ENCODE measurements at regions not wholly inside any gene's neighbourhood (a gene's known extent, or its start where the extent isn't known, plus 50 kb on each side); places are given as distances from the start of the nearest gene placed in this dataset.
"Not testable (repeated sequence)": the region's sequence is repeated elsewhere in the genome, so short reads cannot be mapped to it uniquely, and the experiment has no call there.

DNA sequence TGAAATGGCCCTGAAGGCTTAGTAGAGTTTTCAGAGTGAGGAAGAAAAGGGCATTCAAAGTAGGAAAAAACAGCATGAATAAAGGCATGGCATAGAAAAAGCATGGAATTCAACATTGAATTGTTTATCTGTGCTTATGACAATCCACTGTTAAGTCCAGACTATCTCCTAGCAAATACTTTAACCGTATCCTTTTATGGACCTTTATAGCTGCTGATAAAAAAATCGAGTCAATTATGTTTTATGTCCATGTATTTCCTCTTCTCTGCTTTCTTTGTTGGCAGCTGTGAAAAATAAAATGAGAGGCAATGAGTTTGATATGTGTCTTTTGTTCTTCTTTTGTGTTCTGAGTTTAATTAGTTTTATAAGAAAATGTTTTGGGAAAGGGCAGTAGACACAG is 70.4 kb downstream of the TDRD15 start:
- H3K4me3 ChIP-seq (ENCODE audit: low read length in 2 of 2): no peak overlapping the region
- H3K4me1 ChIP-seq (ENCODE audit: control insufficient read depth in 2 of 2, insufficient read depth in 2 of 2, low read length in 2 of 2): peaks cover 0 to 5% of the 10 kb centered on the region in 2 donors
- no peaks in the 10 kb centered on the region for H3K27me3 ChIP-seq (ENCODE audit: control insufficient read depth in 2 of 2, insufficient read depth in 2 of 2, low read length in 2 of 2)
- no peak overlapping the region for H3K9ac ChIP-seq (ENCODE audit: low read depth in 1 of 2, low read length in 2 of 2)
- H3K9me3 ChIP-seq (ENCODE audit: control insufficient read depth in 2 of 2, low read length in 2 of 2): no peaks in the 10 kb centered on the region
- no peak overlapping the region for H3K27ac ChIP-seq (ENCODE audit: low read depth in 2 of 2, low read length in 2 of 2)
- no peaks in the 10 kb centered on the region for H3K36me3 ChIP-seq (ENCODE audit: control insufficient read depth in 2 of 2, insufficient read depth in 2 of 2, low read length in 2 of 2)

DNA sequence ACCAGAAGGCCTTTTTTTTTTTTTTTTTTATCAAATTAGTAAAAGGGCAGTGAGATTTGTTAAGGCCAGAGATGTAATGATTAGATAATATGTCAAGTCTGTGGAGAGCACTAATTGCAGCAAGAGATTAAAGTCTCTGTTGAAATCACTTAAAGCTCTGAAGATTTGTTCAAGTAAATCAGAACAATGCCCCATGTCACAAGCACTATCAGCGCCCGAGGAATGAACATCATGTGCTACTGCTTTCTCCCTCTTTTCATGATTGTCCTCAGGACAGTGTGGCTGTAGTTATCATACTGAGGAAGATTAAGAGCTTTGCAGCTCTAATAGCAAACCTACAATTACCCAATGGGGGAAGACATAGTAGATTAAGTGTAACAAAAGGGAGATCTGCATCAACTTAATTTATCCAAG is 71.1 kb downstream of the TDRD15 start:
- Histone ChIP-seq H3K4me3 (ENCODE audit: low read length in 2 of 2) (no peak overlapping the region), H3K9me3 (ENCODE audit: control insufficient read depth in 2 of 2, low read length in 2 of 2) (no peaks in the 10 kb centered on the region), H3K4me1 (ENCODE audit: control insufficient read depth in 2 of 2, insufficient read depth in 2 of 2, low read length in 2 of 2) (peaks cover 0 to 5% of the 10 kb centered on the region in 2 donors), H3K36me3 (ENCODE audit: control insufficient read depth in 2 of 2, insufficient read depth in 2 of 2, low read length in 2 of 2) (no peaks in the 10 kb centered on the region), H3K27ac (ENCODE audit: low read depth in 2 of 2, low read length in 2 of 2) (no peak overlapping the region), H3K9ac (ENCODE audit: low read depth in 1 of 2, low read length in 2 of 2) (no peak overlapping the region), H3K27me3 (ENCODE audit: control insufficient read depth in 2 of 2, insufficient read depth in 2 of 2, low read length in 2 of 2) (no peaks in the 10 kb centered on the region)

DNA sequence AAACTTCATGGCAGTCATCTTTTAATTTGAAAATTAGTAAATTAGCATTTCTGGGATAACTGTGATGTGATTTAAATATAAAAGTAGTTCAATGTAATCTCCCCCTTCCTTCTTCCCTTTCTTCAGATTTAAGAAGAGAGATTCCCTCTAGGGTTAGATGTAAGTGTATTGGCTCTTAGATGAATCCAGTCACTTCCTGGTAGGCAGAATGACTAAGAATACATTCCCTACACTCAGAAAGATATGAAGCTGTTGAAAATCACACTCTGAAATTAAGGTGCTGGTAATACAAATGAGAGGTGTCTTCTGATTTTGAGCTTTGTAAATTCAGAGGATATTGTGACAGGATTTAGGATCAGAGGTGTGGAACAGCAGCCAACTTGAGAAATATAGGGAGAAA is 71.6 kb downstream of the TDRD15 start:
- Histone ChIP-seq H3K9ac (ENCODE audit: low read depth in 1 of 2, low read length in 2 of 2) (no peak overlapping the region), H3K4me1 (ENCODE audit: control insufficient read depth in 2 of 2, insufficient read depth in 2 of 2, low read length in 2 of 2) (peaks cover 0 to 5% of the 10 kb centered on the region in 2 donors), H3K36me3 (ENCODE audit: control insufficient read depth in 2 of 2, insufficient read depth in 2 of 2, low read length in 2 of 2) (no peaks in the 10 kb centered on the region), H3K27ac (ENCODE audit: low read depth in 2 of 2, low read length in 2 of 2) (no peak overlapping the region), H3K27me3 (ENCODE audit: control insufficient read depth in 2 of 2, insufficient read depth in 2 of 2, low read length in 2 of 2) (no peaks in the 10 kb centered on the region), H3K4me3 (ENCODE audit: low read length in 2 of 2) (no peak overlapping the region), H3K9me3 (ENCODE audit: control insufficient read depth in 2 of 2, low read length in 2 of 2) (no peaks in the 10 kb centered on the region)

DNA sequence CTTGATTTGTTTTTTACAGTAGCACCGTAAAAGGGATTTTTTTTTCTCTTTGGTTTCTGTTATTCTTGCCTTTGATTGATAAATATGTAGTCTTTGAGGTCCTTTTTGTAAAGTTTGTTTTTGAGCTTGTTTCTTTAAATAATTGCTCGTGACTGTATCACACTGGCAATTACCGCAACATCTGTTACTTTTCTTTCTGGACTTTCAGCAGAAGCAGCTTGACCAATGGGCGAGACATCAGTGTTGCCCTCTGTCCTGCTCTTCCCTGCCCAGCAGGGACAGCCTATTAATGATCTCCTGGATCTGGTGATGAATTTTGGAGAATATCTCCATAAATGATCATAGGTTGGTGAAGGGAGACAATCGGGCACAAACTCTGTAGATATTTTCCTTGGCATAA is 74.9 kb downstream of the TDRD15 start:
- Histone ChIP-seq H3K4me1 (ENCODE audit: control insufficient read depth in 2 of 2, insufficient read depth in 2 of 2, low read length in 2 of 2) (peaks cover 0 to 2% of the 10 kb centered on the region in 2 donors), H3K9ac (ENCODE audit: low read depth in 1 of 2, low read length in 2 of 2) (no peak overlapping the region), H3K9me3 (ENCODE audit: control insufficient read depth in 2 of 2, low read length in 2 of 2) (no peaks in the 10 kb centered on the region), H3K27ac (ENCODE audit: low read depth in 2 of 2, low read length in 2 of 2) (no peak overlapping the region), H3K36me3 (ENCODE audit: control insufficient read depth in 2 of 2, insufficient read depth in 2 of 2, low read length in 2 of 2) (no peaks in the 10 kb centered on the region), H3K4me3 (ENCODE audit: low read length in 2 of 2) (no peak overlapping the region), H3K27me3 (ENCODE audit: control insufficient read depth in 2 of 2, insufficient read depth in 2 of 2, low read length in 2 of 2) (no peaks in the 10 kb centered on the region)

DNA sequence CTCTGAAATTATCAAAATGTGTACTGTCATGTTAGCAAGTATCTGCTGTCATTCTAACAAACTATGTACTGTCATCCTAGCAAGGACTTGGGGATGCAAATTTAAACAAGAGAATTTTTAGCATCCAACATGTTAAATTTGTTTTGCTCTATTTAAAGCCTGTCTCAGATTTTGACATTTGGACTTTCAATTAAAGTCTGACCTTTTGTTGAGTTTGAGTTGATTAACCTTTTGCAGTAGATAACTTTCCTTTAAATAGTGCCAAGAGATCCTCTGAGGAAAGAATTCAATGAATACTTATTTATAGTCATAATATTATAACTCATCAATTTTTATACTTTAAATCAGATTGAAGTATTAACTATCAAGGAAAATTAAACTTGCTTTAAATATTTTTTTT is 80.2 kb downstream of the TDRD15 start:
- Histone ChIP-seq H3K27ac (ENCODE audit: low read depth in 2 of 2, low read length in 2 of 2) (no peak overlapping the region), H3K27me3 (ENCODE audit: control insufficient read depth in 2 of 2, insufficient read depth in 2 of 2, low read length in 2 of 2) (no peaks in the 10 kb centered on the region), H3K4me3 (ENCODE audit: low read length in 2 of 2) (no peak overlapping the region), H3K9me3 (ENCODE audit: control insufficient read depth in 2 of 2, low read length in 2 of 2) (no peaks in the 10 kb centered on the region), H3K36me3 (ENCODE audit: control insufficient read depth in 2 of 2, insufficient read depth in 2 of 2, low read length in 2 of 2) (no peaks in the 10 kb centered on the region), H3K9ac (ENCODE audit: low read depth in 1 of 2, low read length in 2 of 2) (no peak overlapping the region), H3K4me1 (ENCODE audit: control insufficient read depth in 2 of 2, insufficient read depth in 2 of 2, low read length in 2 of 2) (no peaks in the 10 kb centered on the region)

DNA sequence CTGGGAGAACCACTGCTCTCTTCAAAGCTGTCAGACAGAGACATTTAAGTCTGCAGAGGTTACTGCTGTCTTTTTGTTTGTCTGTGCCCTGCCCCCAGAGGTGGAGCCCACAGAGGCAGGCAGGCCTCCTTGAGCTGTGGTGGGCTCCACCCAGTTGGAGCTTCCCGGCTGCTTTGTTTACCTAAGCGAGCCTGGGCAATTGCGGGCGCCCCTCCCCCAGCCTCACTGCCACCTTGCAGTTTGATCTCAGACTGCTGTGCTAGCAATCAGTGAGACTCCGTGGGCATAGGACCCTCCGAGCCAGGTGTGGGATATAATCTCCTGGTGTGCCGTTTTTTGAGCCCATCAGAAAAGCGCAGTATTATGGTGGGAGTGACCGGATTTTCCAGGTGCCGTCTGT is 90.3 kb downstream of the TDRD15 start:
- H3K9ac ChIP-seq (ENCODE audit: low read depth in 1 of 2, low read length in 2 of 2); H3K4me3 ChIP-seq (ENCODE audit: low read length in 2 of 2); H3K9me3 ChIP-seq (ENCODE audit: control insufficient read depth in 2 of 2, low read length in 2 of 2); H3K27ac ChIP-seq (ENCODE audit: low read depth in 2 of 2, low read length in 2 of 2); H3K4me1 ChIP-seq (ENCODE audit: control insufficient read depth in 2 of 2, insufficient read depth in 2 of 2, low read length in 2 of 2); H3K27me3 ChIP-seq (ENCODE audit: control insufficient read depth in 2 of 2, insufficient read depth in 2 of 2, low read length in 2 of 2); H3K36me3 ChIP-seq (ENCODE audit: control insufficient read depth in 2 of 2, insufficient read depth in 2 of 2, low read length in 2 of 2): not testable (repeated sequence)

DNA sequence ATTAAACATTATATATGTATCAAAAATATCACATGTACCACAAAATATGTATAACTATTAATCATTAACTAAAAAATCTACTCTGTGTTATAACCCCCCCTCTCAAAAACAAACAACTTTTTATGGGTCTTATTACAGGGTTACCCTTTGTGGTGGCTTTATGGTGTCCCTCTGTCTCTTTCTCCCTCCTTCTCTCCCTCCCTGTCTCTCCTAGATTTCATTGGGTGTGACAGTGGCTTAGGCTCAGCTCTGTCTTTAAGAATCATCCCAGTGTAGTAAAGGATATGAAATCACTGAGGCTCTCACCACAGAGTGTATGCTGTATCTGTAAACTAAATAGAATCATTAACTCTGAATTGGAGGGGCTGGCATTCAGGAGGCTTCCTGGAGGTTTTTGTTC is 93.7 kb downstream of the TDRD15 start:
- no peaks in the 10 kb centered on the region for H3K36me3 ChIP-seq (ENCODE audit: control insufficient read depth in 2 of 2, insufficient read depth in 2 of 2, low read length in 2 of 2)
- no peak overlapping the region for H3K4me3 ChIP-seq (ENCODE audit: low read length in 2 of 2)
- H3K27me3 ChIP-seq (ENCODE audit: control insufficient read depth in 2 of 2, insufficient read depth in 2 of 2, low read length in 2 of 2): no peaks in the 10 kb centered on the region
- H3K9ac ChIP-seq (ENCODE audit: low read depth in 1 of 2, low read length in 2 of 2): no peak overlapping the region
- H3K9me3 ChIP-seq (ENCODE audit: control insufficient read depth in 2 of 2, low read length in 2 of 2): no peaks in the 10 kb centered on the region
- peaks cover 0 to 4% of the 10 kb centered on the region in 2 donors for H3K4me1 ChIP-seq (ENCODE audit: control insufficient read depth in 2 of 2, insufficient read depth in 2 of 2, low read length in 2 of 2)
- no peak overlapping the region for H3K27ac ChIP-seq (ENCODE audit: low read depth in 2 of 2, low read length in 2 of 2)

DNA sequence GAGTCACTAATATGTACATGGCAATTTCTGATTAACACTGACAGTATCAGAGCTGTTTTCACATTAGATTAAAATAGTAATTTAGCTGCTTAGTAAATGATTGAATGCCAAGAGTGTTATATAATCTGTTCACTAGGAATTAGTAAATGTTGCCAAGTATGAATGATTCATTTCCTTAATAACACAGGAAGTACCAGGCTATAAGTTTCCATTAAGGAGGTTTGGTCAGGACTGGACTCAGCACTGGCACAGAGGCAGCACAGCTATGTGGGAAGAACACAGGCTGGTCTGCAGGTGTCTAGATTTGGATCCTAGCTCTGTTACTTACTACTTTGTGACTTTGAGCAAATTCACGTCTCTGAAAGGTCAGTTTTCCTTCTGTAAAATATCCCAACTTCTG is 97.2 kb downstream of the TDRD15 start:
- Histone ChIP-seq H3K4me3 (ENCODE audit: low read length in 2 of 2) (no peak overlapping the region), H3K27me3 (ENCODE audit: control insufficient read depth in 2 of 2, insufficient read depth in 2 of 2, low read length in 2 of 2) (no peaks in the 10 kb centered on the region), H3K9ac (ENCODE audit: low read depth in 1 of 2, low read length in 2 of 2) (no peak overlapping the region), H3K27ac (ENCODE audit: low read depth in 2 of 2, low read length in 2 of 2) (no peak overlapping the region), H3K9me3 (ENCODE audit: control insufficient read depth in 2 of 2, low read length in 2 of 2) (no peaks in the 10 kb centered on the region), H3K4me1 (ENCODE audit: control insufficient read depth in 2 of 2, insufficient read depth in 2 of 2, low read length in 2 of 2) (peaks cover 0 to 4% of the 10 kb centered on the region in 2 donors), H3K36me3 (ENCODE audit: control insufficient read depth in 2 of 2, insufficient read depth in 2 of 2, low read length in 2 of 2) (no peaks in the 10 kb centered on the region)

DNA sequence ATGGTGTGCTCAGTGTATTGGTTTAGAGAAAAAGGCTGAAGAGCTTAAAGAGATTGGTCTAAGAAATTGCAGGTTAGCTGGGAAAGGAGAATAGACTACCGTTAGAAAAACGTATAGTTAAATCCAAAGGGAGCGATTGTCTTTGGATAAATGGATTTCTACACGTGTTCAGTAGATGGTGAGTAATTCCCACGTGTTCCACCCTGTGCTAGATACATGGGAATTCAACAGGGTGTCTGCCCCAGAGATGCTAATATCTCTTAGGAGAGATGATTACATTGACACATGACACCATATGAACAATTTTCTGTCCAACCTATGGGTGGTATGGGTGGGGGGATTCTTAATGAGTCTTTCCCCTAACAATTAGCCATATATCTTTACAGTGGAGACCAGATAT is 99.8 kb downstream of the TDRD15 start:
- Histone ChIP-seq H3K9me3 (ENCODE audit: control insufficient read depth in 2 of 2, low read length in 2 of 2) (no peaks in the 10 kb centered on the region), H3K4me1 (ENCODE audit: control insufficient read depth in 2 of 2, insufficient read depth in 2 of 2, low read length in 2 of 2) (peaks cover 0 to 3% of the 10 kb centered on the region in 2 donors), H3K27me3 (ENCODE audit: control insufficient read depth in 2 of 2, insufficient read depth in 2 of 2, low read length in 2 of 2) (no peaks in the 10 kb centered on the region), H3K9ac (ENCODE audit: low read depth in 1 of 2, low read length in 2 of 2) (no peak overlapping the region), H3K27ac (ENCODE audit: low read depth in 2 of 2, low read length in 2 of 2) (no peak overlapping the region), H3K36me3 (ENCODE audit: control insufficient read depth in 2 of 2, insufficient read depth in 2 of 2, low read length in 2 of 2) (no peaks in the 10 kb centered on the region), H3K4me3 (ENCODE audit: low read length in 2 of 2) (no peak overlapping the region)

DNA sequence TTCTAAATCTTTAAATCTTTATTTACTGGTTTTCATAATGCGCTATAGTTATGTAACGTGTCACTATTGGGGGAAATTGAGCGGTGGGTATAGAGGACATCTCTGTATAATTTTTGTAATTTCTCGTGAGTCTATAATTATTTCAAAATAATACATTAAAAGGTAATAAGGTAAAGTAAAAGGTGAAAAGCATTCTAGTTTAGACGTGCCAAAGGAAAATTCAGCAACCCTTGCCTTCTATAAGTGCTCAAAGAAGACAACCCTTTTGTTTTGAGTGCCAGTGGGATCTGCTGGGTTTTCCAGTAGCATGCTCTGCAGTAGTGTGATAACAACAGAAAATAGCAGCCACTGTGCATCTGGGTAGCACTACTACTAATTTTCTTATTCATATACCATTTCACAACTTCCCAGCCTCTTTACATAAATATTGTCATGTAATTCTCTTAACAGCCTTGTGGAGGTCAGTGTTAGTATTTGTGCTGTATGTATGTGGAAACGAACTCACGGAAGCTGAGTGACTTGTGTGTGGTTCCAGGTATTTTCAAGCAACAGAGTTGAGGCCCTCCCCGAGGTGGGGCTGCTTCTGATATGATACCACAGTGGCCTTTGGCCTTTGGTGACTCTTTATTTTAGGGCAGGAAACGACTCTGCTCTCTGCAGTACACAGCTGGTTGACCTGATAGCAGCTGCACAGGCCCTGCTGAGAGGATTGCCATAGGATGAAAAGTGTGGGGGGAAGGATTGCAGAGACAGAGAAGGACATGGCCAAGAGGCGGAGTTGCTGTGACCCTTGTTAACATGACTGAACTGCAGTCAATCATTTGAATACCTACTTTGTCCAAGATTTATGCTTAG is 104.5 kb downstream of the TDRD15 start:
- peaks cover 0 to 3% of the 10 kb centered on the region in 2 donors for H3K4me1 ChIP-seq (ENCODE audit: control insufficient read depth in 2 of 2, insufficient read depth in 2 of 2, low read length in 2 of 2)
- H3K36me3 ChIP-seq (ENCODE audit: control insufficient read depth in 2 of 2, insufficient read depth in 2 of 2, low read length in 2 of 2): no peaks in the 10 kb centered on the region
- H3K9ac ChIP-seq (ENCODE audit: low read depth in 1 of 2, low read length in 2 of 2): no peak overlapping the region
- H3K27ac ChIP-seq (ENCODE audit: low read depth in 2 of 2, low read length in 2 of 2): no peak overlapping the region
- no peaks in the 10 kb centered on the region for H3K27me3 ChIP-seq (ENCODE audit: control insufficient read depth in 2 of 2, insufficient read depth in 2 of 2, low read length in 2 of 2)
- H3K4me3 ChIP-seq (ENCODE audit: low read length in 2 of 2): no peak overlapping the region
- no peaks in the 10 kb centered on the region for H3K9me3 ChIP-seq (ENCODE audit: control insufficient read depth in 2 of 2, low read length in 2 of 2)

All from mucosa of rectum (tissue), 2 donors.